ENCODE measurements at regions not wholly inside any gene's neighbourhood (a gene's known extent, or its start where the extent isn't known, plus 50 kb on each side); places are given as distances from the start of the nearest gene placed in this dataset.

DNA sequence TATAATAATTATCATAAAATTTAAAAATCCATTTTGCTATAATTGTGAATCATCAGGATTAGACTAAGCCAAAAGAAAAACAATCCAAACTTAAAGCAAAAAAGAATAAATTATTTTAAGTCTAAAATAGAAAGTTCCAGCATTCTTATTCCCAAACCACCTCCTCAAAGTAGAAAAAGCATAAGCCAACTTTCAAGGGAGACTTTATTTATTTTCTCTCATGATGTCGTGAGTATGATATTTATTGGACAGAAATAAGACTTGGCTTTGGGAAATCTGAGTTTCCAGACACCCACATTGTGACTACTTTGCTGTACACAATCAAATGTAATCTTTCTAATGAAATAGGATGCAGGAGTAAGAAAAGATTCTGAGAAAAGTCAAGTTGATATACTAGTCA, 372.1 kb downstream of the MTRR start:
- WGBS (ENCODE audit: missing lambda C conversion rate): 0% methylated on average over 1 of the region's 1 CpG
- Histone ChIP-seq H3K4me2 (no peak overlapping the region), H3K9me3 (no peaks in the 10 kb centered on the region), H3K27ac (no peak overlapping the region), H3K4me1 (no peaks in the 10 kb centered on the region), H3K4me3 (no peak overlapping the region)
- POLR2A ChIA-PET: no interaction called here
- ATAC-seq (no peak), DNase-seq (ENCODE audit: low read depth in 1 of 2, low spot score in 1 of 2) (no peak), FAIRE-seq (no peak)
- TF ChIP-seq FOSB (CRISPR knock-in tag; IDR thresholded peaks at IDR 0.05) (no peak), CBX8 (IDR thresholded peaks at IDR 0.05) (no peak), JUN (IDR thresholded peaks at IDR 0.05) (no peak), NFE2L2 (conservative IDR thresholded peaks at IDR 0.05; ENCODE audit: low read length) (no peak)
- CTCF ChIA-PET: no interaction called here

DNA sequence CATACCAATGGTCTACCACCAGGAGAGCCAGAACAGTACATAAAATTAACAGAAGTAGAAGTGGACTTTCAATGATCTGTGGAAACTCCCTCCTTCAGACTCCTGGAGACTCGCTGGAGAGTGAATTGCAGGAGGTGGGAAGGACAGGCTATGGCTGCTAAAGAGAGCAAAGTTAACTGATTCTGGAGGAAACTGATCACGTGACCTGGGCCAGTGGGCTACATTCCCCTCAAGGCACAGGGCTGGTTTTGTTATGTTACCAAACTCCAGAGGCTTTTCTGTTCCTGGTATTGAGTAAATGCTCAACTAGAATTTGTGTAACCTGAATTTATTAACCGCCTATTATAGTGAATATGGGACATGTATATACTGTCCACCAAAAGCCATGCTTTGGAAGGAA, 372.6 kb downstream of the MTRR start:
- ChIA-PET CTCF (no interaction called here), POLR2A (no interaction called here)
- WGBS (ENCODE audit: missing lambda C conversion rate): 5% methylated on average over 3 of the region's 3 CpGs
- Histone ChIP-seq H3K27ac (no peak overlapping the region), H3K4me3 (no peak overlapping the region), H3K9me3 (no peaks in the 10 kb centered on the region), H3K4me2 (no peak overlapping the region), H3K4me1 (no peaks in the 10 kb centered on the region)
- DNase-seq (ENCODE audit: low read depth in 1 of 2, low spot score in 1 of 2) (no peak), FAIRE-seq (no peak), ATAC-seq (no peak)
- TF ChIP-seq CHD4 (IDR thresholded peaks at IDR 0.05; ENCODE audit: borderline replicate concordance) (no peak), MAZ (IDR thresholded peaks at IDR 0.05; ENCODE audit: borderline replicate concordance, low read depth, low read length) (no peak)
- TF ChIP-seq, protein P1, sequence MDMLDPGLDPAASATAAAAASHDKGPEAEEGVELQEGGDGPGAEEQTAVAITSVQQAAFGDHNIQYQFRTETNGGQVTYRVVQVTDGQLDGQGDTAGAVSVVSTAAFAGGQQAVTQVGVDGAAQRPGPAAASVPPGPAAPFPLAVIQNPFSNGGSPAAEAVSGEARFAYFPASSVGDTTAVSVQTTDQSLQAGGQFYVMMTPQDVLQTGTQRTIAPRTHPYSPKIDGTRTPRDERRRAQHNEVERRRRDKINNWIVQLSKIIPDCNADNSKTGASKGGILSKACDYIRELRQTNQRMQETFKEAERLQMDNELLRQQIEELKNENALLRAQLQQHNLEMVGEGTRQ (IDR thresholded peaks at IDR 0.05): peak; percentile 45; the same call in 1 of the 2 replicates

DNA sequence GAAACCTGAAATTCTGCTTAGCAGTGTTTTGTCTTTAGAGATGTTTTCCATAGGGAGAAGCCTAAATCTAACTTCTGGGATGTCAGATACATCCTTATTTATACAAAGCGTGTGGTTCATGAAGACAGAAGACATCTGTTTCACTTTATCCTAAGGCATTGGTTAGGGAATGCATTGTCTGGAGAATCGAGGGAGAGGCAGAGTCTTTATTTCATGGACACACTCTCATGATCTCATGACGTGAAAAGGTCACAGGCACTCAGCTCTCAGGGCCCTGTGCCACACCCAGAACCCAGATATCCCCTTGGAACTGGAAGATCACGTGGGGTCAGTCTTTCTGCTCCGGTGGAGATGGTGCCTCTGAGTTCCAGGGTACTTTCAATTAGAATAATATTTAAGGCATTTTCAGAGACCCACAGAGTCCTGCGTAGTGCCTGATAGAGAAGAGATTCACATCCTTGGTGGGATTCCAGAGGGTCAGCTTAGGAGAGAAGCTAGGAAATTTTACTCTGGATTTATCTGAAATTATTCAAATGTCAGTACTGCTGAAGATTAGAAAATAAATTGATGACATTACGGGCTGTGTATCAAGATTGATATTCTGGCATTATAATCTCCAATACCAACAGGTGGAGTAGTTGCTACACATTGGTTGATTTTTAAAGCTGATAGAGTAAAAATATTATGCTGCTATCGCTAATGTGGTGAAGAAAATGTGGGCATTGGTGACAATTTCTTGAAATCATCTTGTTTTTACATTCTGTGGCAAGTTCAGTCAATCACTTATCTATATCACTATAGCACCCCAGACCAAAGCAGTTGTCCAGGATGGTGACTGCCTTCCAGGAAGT, 378.3 kb downstream of the MTRR start:
- ATAC-seq: no peak
- no peak overlapping the region for H3K27ac ChIP-seq
- DNase-seq (ENCODE audit: low read depth in 1 of 2, low spot score in 1 of 2): no peak
- no peaks in the 10 kb centered on the region for H3K4me1 ChIP-seq
- no peak overlapping the region for H3K4me2 ChIP-seq
- TF ChIP-seq FOXS1 (CRISPR knock-in tag; IDR thresholded peaks at IDR 0.05) (no peak), RAD21 (conservative IDR thresholded peaks at IDR 0.05 in 1 of 2, IDR thresholded peaks at IDR 0.05 in 1 of 2) (peak in 1 of 2 experiments; percentile 23; a peak in 2 of 5 replicates)
- no peak overlapping the region for H3K4me3 ChIP-seq
- ChIA-PET POLR2A (no interaction called here), CTCF (interaction anchor here (1.1 to 1.2 kb wide), 2 partner anchors 7 to 21 kb away, joined by 4 read pairs; no protein-coding TSS in a partner anchor)
- FAIRE-seq: no peak
- WGBS (ENCODE audit: missing lambda C conversion rate): under 1% methylated on average over 8 of the region's 8 CpGs
- no peaks in the 10 kb centered on the region for H3K9me3 ChIP-seq

DNA sequence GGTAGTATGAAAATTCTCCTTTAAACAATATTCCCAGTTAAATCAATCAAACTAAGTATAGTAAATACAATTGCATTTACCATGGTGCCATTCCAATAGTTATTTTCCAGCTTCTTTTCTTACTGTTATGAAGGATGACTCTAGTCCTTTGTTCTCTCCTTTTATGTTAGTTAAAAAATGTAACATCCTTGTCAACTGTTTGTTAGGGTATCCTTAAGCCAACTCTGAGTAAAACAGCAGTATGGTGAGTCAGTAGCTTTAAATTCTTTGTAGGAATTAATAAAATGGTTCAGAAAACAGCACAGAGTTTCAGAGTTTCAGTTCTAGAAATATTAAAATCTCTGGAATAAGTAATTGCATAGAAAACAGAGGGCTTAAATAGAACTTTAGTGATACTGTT, 384.4 kb downstream of the MTRR start:
- Histone ChIP-seq H3K4me1 (no peaks in the 10 kb centered on the region), H3K27ac (no peak overlapping the region), H3K4me3 (no peak overlapping the region), H3K9me3 (no peaks in the 10 kb centered on the region), H3K4me2 (no peak overlapping the region)
- ATAC-seq (no peak), FAIRE-seq (no peak), DNase-seq (ENCODE audit: low read depth in 1 of 2, low spot score in 1 of 2) (no peak)
- POLR2A ChIA-PET: no interaction called here
- CTCF ChIA-PET: no interaction called here
- TF ChIP-seq HOXA7 (CRISPR knock-in tag; IDR thresholded peaks at IDR 0.05) (no peak), NFE2L2 (conservative IDR thresholded peaks at IDR 0.05; ENCODE audit: low read length) (no peak), CBX8 (IDR thresholded peaks at IDR 0.05) (no peak)
- TF ChIP-seq, protein P2, sequence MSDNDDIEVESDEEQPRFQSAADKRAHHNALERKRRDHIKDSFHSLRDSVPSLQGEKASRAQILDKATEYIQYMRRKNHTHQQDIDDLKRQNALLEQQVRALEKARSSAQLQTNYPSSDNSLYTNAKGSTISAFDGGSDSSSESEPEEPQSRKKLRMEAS (IDR thresholded peaks at IDR 0.05): no peak

DNA sequence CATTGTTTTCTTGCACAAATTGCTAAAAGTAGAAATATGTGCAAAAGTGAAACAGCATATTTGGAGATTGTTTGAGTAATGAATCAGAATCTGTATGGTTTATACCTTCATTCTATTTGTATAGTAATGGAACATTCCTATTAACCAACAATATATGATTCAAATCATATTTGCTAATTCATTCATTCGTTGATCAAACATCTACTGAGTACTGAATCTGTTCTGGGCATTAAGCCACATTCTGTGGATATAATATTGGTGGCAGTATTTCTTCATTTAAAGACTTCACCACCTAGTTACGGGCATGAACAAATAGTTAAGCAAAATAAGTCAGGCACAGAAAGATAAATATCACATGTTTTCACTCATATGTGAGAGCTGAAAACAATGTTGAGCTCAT, 385.7 kb downstream of the MTRR start:
- no peaks in the 10 kb centered on the region for H3K9me3 ChIP-seq
- no peak for DNase-seq (ENCODE audit: low read depth in 1 of 2, low spot score in 1 of 2)
- no peak overlapping the region for H3K4me3 ChIP-seq
- 6% methylated on average over 2 of the region's 2 CpGs for WGBS (ENCODE audit: missing lambda C conversion rate)
- no peaks in the 10 kb centered on the region for H3K4me1 ChIP-seq
- POLR2A ChIA-PET: no interaction called here
- no peak for FAIRE-seq
- CTCF ChIA-PET: interaction anchor here (0.5 kb wide), 1 partner anchor 242 kb away, joined by 3 read pairs; no protein-coding TSS in a partner anchor
- TF ChIP-seq FOSB (CRISPR knock-in tag; IDR thresholded peaks at IDR 0.05): no peak
- TF ChIP-seq ZFP36 (IDR thresholded peaks at IDR 0.05; ENCODE audit: borderline replicate concordance, partially characterized antibody): no peak
- TF ChIP-seq TFCP2L1 (CRISPR knock-in tag; IDR thresholded peaks at IDR 0.05): no peak
- TF ChIP-seq KDM5A (IDR thresholded peaks at IDR 0.05): no peak
- TF ChIP-seq, protein P1 (IDR thresholded peaks at IDR 0.05): no peak
- TF ChIP-seq, protein P3, sequence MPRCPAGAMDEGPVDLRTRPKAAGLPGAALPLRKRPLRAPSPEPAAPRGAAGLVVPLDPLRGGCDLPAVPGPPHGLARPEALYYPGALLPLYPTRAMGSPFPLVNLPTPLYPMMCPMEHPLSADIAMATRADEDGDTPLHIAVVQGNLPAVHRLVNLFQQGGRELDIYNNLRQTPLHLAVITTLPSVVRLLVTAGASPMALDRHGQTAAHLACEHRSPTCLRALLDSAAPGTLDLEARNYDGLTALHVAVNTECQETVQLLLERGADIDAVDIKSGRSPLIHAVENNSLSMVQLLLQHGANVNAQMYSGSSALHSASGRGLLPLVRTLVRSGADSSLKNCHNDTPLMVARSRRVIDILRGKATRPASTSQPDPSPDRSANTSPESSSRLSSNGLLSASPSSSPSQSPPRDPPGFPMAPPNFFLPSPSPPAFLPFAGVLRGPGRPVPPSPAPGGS (IDR thresholded peaks at IDR 0.05): no peak
- TF ChIP-seq EHF (CRISPR knock-in tag; IDR thresholded peaks at IDR 0.05): no peak
- TF ChIP-seq, protein P4, sequence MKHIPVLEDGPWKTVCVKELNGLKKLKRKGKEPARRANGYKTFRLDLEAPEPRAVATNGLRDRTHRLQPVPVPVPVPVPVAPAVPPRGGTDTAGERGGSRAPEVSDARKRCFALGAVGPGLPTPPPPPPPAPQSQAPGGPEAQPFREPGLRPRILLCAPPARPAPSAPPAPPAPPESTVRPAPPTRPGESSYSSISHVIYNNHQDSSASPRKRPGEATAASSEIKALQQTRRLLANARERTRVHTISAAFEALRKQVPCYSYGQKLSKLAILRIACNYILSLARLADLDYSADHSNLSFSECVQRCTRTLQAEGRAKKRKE (CRISPR knock-in tag; IDR thresholded peaks at IDR 0.05; ENCODE audit: low read depth): no peak
- no peak for TF ChIP-seq RCOR1 (IDR thresholded peaks at IDR 0.05; ENCODE audit: low read depth, low read length)
- no peak for TF ChIP-seq RNF2 (IDR thresholded peaks at IDR 0.05; ENCODE audit: borderline replicate concordance, low read depth)
- TF ChIP-seq, protein P2 (IDR thresholded peaks at IDR 0.05): no peak
- no peak for TF ChIP-seq MAZ (IDR thresholded peaks at IDR 0.05; ENCODE audit: borderline replicate concordance, low read depth, low read length)
- TF ChIP-seq NPAS2 (CRISPR knock-in tag; IDR thresholded peaks at IDR 0.05; ENCODE audit: borderline replicate concordance): no peak
- TF ChIP-seq BHLHE40 (IDR thresholded peaks at IDR 0.05; ENCODE audit: low read depth, low read length): no peak
- no peak for ATAC-seq
- H3K27ac ChIP-seq: no peak overlapping the region
- no peak overlapping the region for H3K4me2 ChIP-seq
